C1 segment of cervical spinal cord (tissue), 14 donors: ENCODE measurements at regions not wholly inside any gene's neighbourhood (a gene's known extent, or its start where the extent isn't known, plus 50 kb on each side); places are given as distances from the start of the nearest gene placed in this dataset.

Source experiments
- DNase-seq, 14 donors: peaks; one replicate each; lab custom pipeline; 2025; lab: John Stamatoyannopoulos, UW

- no peak for DNase-seq
Measured at GRCh38 chr20:58565461-58566175, 50.4 kb upstream of the APCDD1L start.
